HepG2 (cell line): ENCODE measurements at regions not wholly inside any gene's neighbourhood (a gene's known extent, or its start where the extent isn't known, plus 50 kb on each side); places are given as distances from the start of the nearest gene placed in this dataset.

Source experiments
- ATAC-seq: fragments of 200-7000 bp; cut with Tn5 transposase; 3 replicates; pipeline ENCODE4 v1.9.1; 2020; ENCODE audit warnings: mild to moderate bottlenecking, moderate library complexity
- BruUV-seq: library from RNA; stranded (reverse); fragments of 400-500 nt; replicated peaks from 2 replicates; lab custom pipeline; 2021; lab: Mats Ljungman, UMichigan
- CTCF ChIA-PET: fragments of 300-600 bp; formaldehyde crosslinking; extraction: SDS; loops from one replicate; lab custom pipeline; 2021; ENCODE audit warnings: low total read pairs, inconsistent platforms, low intra/inter-chr PET ratio; lab: Yijun Ruan, JAX
- POLR2A ChIA-PET: fragments of 350-600 bp; sonication (Branson Sonifier 250); formaldehyde crosslinking; loops from one replicate; lab custom pipeline; 2020; ENCODE audit warnings: antibody characterized with exemption, inconsistent platforms; lab: Yijun Ruan, JAX
- DNase-seq: peaks from one replicate; pipeline ENCODE4 v3.0.0-alpha.2; 2015; ENCODE audit warnings: low spot score
- FAIRE-seq: peaks from 3 replicates; lab custom pipeline; 2011; peaks lifted over from hg19 to GRCh38; lab: Jason Lieb, UNC
- H2AFZ ChIP-seq: one replicate; pipeline ENCODE4 v1.6.1; 2011; ENCODE audit warnings: low read length, inconsistent platforms
- H3K27ac ChIP-seq: fragments of 300-600 bp; 3 replicates; pipeline ENCODE4 v1.8.0; 2011; ENCODE audit warnings: mixed run types, mild to moderate bottlenecking, mixed read lengths, low read length, inconsistent platforms; ENCODE audit not compliant: insufficient read depth; ENCODE audit errors: extremely low read length
- H3K27me3 ChIP-seq, 2 experiments: fragments of 200-600 bp in 1 of 2; 2 replicates in 1 of 2; 3 replicates in 1 of 2; pipeline versions ENCODE4 v1.6.0 to v1.8.0; 2011; ENCODE audit warnings: low read length in 2 of 2, mild to moderate bottlenecking in 2 of 2, moderate library complexity in 2 of 2, inconsistent platforms in 1 of 2; ENCODE audit not compliant: insufficient read depth in 2 of 2, control insufficient read depth in 1 of 2
- H3K36me3 ChIP-seq, 2 experiments: fragments of 200-600 bp in 1 of 2; replicated peaks in 1 of 2; 2 replicates in 1 of 2; 3 replicates in 1 of 2; pipeline versions ENCODE4 v1.5.1 to v1.8.0; 2011; ENCODE audit warnings: low read length in 2 of 2, inconsistent platforms in 1 of 2; ENCODE audit not compliant: insufficient read depth in 2 of 2, control insufficient read depth in 1 of 2
- H3K4me1 ChIP-seq: 2 replicates; pipeline ENCODE4 v1.5.1; 2012; ENCODE audit warnings: low read length, inconsistent platforms; ENCODE audit not compliant: insufficient read depth
- H3K4me2 ChIP-seq: 2 replicates; pipeline ENCODE4 v1.6.0; 2011; ENCODE audit warnings: low read depth, low read length, inconsistent platforms
- H3K4me3 ChIP-seq, 3 experiments: fragments of 200-600 bp in 1 of 3; sonication (generic), shearing (Covaris generic) in 1 of 3; replicated peaks in 1 of 3; 2 replicates each; pipeline ENCODE4 v1.5.1; 2011 to 2016; ENCODE audit warnings: low read length in 3 of 3, inconsistent platforms in 2 of 3, low read depth in 2 of 3, mild to moderate bottlenecking in 2 of 3, control low read depth in 1 of 3, mixed read lengths in 1 of 3; ENCODE audit not compliant: insufficient read depth in 1 of 3
- H3K79me2 ChIP-seq: one replicate; pipeline ENCODE4 v1.6.1; 2011; ENCODE audit warnings: low read length, inconsistent platforms; ENCODE audit not compliant: insufficient read depth
- H3K9ac ChIP-seq: 2 replicates; pipeline ENCODE4 v1.6.0; 2011; ENCODE audit warnings: mild to moderate bottlenecking, low read depth, low read length, inconsistent platforms; ENCODE audit not compliant: insufficient read depth
- H3K9me3 ChIP-seq: 2 replicates; pipeline ENCODE4 v1.5.1; 2012; ENCODE audit warnings: mild to moderate bottlenecking, low read length
- H4K20me1 ChIP-seq: 2 replicates; pipeline ENCODE4 v1.6.0; 2011; ENCODE audit warnings: inconsistent platforms, mild to moderate bottlenecking, low read length, moderate library complexity; ENCODE audit not compliant: insufficient read depth
- AHDC1 ChIP-seq: sonication (generic); formaldehyde crosslinking; IDR thresholded peaks from 2 replicates; pipeline ENCODE4 v1.5.1; 2020; ENCODE audit warnings: mild to moderate bottlenecking, missing genetic modification reagents, borderline replicate concordance
- MNT ChIP-seq: fragments of 450-650 bp; IDR thresholded peaks from 2 replicates; pipeline ENCODE4 v1.6.1; 2016
- MYC ChIP-seq: sonication (generic); formaldehyde crosslinking; IDR thresholded peaks from 2 replicates; pipeline ENCODE4 v1.9.0; 2021; ENCODE audit warnings: missing genetic modification reagents, borderline replicate concordance
- RFX3 ChIP-seq: IDR thresholded peaks from 2 replicates; pipeline ENCODE4 v1.6.1; 2016; ENCODE audit warnings: missing biosample characterization, missing genetic modification reagents
- RFXAP ChIP-seq: sonication (generic); formaldehyde crosslinking; IDR thresholded peaks from 2 replicates; pipeline ENCODE4 v1.4.0; 2020; ENCODE audit warnings: missing genetic modification reagents, borderline replicate concordance
- SMAD3 ChIP-seq: sonication (generic); formaldehyde crosslinking; IDR thresholded peaks from 2 replicates; pipeline ENCODE4 v1.4.0; 2020; ENCODE audit warnings: missing genetic modification reagents
- SP140L ChIP-seq: sonication (generic); formaldehyde crosslinking; IDR thresholded peaks from 2 replicates; pipeline ENCODE4 v1.4.0; 2020; ENCODE audit warnings: missing genetic modification reagents, borderline replicate concordance
- TFDP2 ChIP-seq: sonication (generic); formaldehyde crosslinking; IDR thresholded peaks from 2 replicates; pipeline ENCODE4 v1.4.0; 2020; ENCODE audit warnings: missing genetic modification reagents
- ZNF138 ChIP-seq: sonication (generic); formaldehyde crosslinking; IDR thresholded peaks from 2 replicates; pipeline ENCODE4 v1.5.0; 2020; ENCODE audit warnings: mild to moderate bottlenecking, low read depth, missing genetic modification reagents
- ZNF75D ChIP-seq: sonication (generic); formaldehyde crosslinking; IDR thresholded peaks from 2 replicates; pipeline ENCODE4 v1.8.1; 2023; ENCODE audit warnings: missing genetic modification reagents, mild to moderate bottlenecking, borderline replicate concordance
- WGBS: methylation state at CpG from one replicate; pipeline ENCODE4 v1.1.6; 2017; ENCODE audit warnings: low lambda C conversion rate; 5-methylcytosine and 5-hydroxymethylcytosine counted together
- in situ Hi-C: cut with HindIII; loops from 2 replicates; pipeline ENCODE4 v1.10.0; 2017; ENCODE audit warnings: low pct_unique_long_range_greater_than_20kb; ENCODE audit not compliant: extremely low pct_ligation_motif_present
- intact Hi-C: fragments of 100-400 bp; cut with micrococcal nuclease; formaldehyde crosslinking; loops from one replicate; pipeline ENCODE4 v1.10.0; 2022; ENCODE audit not compliant: unreplicated experiment

GRCh38 chr9:78407636-78408312, 110.8 kb downstream of the PSAT1 start (continued):
- TF ChIP-seq AHDC1 (CRISPR knock-in tag): no peak
- no peak for TF ChIP-seq MYC (CRISPR knock-in tag)
- TF ChIP-seq MNT: no peak

- BruUV-seq: no TSS peak
- Histone ChIP-seq H3K9ac (no peak overlapping the region), H3K4me3 (no peak overlapping the region), H3K9me3 (no peaks in the 10 kb centered on the region), H3K36me3 (no peaks in the 10 kb centered on the region), H3K4me1 (peaks cover 22% of the 10 kb centered on the region), H3K27me3 (no peaks in the 10 kb centered on the region), H3K79me2 (no peaks in the 10 kb centered on the region), H3K27ac (no peak overlapping the region), H2AFZ (no peak overlapping the region)
- ChIA-PET CTCF (no interaction called here), POLR2A (no interaction called here)
- ATAC-seq: no peak
- FAIRE-seq: no peak
- intact Hi-C loops: no loop called here
- DNase-seq: no peak
- TF ChIP-seq TFDP2 (no peak), SMAD3 (CRISPR knock-in tag) (no peak), SP140L (CRISPR knock-in tag) (no peak), RFXAP (CRISPR knock-in tag) (no peak), ZNF138 (no peak), ZNF75D (CRISPR knock-in tag) (no peak), RFX3 (no peak)
- TF ChIP-seq, all 625 proteins: peak for 0
- 97% methylated on average over 1 of the region's 1 CpG for WGBS
- in situ Hi-C loops: no loop called here
- H3K4me2 ChIP-seq: no peak overlapping the region
- no peaks in the 10 kb centered on the region for H4K20me1 ChIP-seq
These were observed 111.5 kb downstream of the PSAT1 start for GRCh38 chr9:78408388-78408787.
